ENCODE measurements at regions not wholly inside any gene's neighbourhood (a gene's known extent, or its start where the extent isn't known, plus 50 kb on each side); places are given as distances from the start of the nearest gene placed in this dataset.
"Not testable (repeated sequence)": the region's sequence is repeated elsewhere in the genome, so short reads cannot be mapped to it uniquely, and the experiment has no call there.

DNA sequence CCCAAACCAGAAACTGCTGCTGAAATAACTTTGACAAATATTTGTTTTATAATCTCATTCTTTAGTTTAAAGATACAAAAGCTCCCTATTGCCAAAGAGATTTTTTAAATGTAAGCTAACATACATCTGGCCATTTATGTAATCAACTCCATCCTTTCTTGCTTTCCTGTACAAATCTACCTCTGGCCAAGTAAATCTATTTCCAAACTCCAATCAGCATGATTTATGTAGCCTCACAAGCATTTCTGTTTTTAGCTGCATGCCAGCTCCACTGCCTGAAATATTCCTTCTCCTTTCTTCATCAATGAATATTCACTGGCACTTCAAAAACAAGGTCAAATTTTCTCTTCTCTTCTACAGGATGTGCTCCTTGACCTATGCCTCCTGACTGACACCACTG lies 80.0 kb downstream of the SHOX2 start:
- intact Hi-C loops (cut with micrococcal nuclease) = no loop called here

DNA sequence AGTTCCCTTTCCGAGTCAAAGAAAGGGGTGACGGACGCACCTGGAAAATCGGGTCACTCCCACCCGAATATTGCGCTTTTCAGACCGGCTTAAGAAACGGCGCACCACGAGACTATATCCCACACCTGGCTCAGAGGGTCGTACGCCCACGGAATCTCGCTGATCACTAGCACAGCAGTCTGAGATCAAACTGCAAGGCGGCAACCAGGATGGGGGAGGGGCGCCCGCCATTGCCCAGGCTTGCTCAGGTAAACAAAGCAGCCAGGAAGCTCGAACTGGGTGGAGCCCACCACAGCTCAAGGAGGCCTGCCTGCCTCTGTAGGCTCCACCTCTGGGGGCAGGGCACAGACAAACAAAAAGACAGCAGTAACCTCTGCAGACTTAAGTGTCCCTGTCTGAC lies 86.3 kb downstream of the SHOX2 start:
- intact Hi-C loops (cut with micrococcal nuclease) = not testable (repeated sequence)

DNA sequence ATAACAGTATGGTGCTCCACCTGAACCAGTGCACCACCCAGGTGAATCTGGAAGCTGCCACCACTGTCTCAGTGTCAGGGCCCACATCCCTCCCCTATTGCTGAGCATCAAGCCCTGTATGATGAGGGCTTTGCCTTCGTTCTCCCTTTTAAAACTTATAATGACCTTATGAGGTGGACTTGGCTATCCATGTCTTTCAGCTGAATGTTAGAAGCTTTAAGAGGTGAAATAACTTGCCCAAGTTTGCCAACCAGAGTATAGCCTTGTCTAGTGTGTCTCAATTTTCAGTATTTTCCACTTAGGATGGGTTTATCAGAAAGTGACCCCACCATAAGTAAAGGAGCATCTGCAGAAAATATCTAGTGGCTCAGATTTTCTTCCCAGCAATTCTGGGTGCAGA lies 87.8 kb downstream of the SHOX2 start:
- intact Hi-C loops (cut with micrococcal nuclease) = no loop called here

DNA sequence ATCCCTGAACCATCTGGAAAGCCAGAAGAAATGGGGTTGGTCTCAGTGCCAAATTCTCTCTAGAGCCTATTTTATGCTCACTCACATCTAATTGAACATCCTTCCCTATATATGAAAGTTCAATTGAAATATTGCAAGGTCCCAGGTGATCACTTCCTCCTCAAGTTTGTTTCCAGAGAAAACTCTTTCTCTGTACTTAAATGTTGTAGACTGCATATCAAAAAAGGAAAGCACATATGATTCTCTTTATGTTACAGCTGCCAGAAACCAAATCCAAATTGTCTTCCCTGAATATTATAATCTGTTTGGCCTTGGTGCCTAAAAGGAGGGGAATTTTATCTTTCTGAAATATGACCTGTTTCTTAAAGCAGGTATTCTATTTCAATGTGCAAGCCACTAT lies 93.3 kb downstream of the SHOX2 start:
- intact Hi-C loops (cut with micrococcal nuclease) = no loop called here

DNA sequence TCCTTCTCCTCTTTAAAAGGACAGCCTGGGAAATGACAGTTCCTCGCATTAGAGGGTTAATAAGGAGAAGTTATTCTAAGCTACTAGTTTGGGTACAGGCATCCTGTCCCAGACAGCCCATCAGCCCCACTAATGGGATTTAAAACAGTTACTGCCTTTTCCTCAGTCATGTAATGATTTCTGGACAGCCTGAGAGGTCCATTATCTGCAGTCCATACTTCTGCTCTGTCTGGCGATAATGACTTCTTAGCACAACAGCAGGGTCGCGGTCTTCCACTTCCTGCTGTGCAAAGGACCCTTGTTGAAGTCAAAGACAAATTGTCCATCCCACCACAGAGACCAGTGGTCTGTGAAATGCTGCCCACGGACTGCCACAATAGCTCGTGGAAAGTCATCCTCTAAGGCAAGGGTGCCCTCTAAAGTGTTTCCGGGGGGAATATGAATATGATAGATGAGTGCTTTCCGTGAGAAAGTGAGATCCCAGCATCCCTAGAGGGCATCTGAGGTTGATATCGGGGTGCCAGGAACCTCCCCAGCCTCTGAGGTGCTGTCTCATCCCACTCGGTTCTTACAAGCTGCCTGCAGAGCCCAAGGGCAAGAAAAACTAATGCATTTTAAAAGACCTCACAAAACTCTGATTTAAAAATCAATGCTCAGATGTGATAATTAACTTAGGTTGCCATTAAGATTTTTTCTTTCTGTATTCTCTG lies 100.7 kb downstream of the SHOX2 start:
- intact Hi-C loops (cut with micrococcal nuclease) = no loop called here

DNA sequence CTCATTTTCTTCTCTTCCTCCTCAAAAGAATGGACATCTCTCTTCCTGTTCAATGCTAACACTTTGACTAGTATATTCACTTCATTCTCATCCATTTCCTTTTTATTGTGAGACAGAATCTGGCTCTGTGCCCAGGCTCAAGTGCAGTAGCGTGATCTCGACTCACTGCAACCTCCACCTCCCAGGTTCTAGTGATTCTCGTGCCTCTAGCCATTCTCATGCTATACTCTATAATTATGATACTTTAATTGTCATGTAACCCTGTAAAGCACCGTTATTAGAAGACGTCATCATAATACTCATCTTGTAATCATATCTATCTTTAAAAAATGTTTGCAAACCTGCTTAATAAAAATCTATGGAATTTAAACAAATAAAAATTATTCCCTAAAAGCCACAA lies 107.0 kb downstream of the SHOX2 start:
- intact Hi-C loops (cut with micrococcal nuclease) = no loop called here

DNA sequence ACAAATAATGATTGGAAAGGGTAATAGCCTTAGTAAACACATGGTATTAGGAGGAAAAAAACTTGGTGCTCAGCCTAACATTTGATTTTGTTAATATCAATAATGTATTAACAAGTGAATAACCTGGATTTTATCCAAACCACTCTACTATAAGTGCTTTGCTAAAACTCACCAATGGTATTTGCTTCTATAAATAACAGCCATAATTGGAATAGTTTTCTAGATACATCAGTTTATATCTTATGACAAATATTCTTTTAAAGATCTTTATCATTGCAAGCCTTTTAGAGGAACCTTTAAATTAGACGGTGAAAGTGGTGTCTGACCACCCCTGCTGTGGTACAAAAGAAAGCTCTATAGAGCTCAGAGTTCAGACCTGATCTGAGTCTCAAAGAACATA lies 123.9 kb downstream of the SHOX2 start:
- intact Hi-C loops (cut with micrococcal nuclease) = no loop called here

DNA sequence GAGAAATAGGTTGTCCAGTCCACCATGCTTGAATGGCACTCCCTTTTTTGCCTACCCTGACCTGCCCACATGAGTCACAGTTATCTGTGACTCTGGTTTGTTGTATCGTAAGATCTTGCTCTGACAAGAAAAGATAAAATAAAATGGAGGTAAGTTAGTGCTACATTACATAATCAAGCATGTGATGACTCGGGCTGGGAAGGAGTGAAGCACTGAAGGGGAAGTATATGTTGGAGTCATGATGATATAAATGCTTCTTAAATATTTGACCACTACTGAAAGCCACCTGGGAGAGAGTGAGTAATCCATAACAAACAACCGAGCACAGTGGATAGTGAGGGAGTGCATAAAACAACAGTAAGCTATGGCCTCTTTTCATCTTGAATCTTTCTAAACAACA lies 124.4 kb downstream of the SHOX2 start:
- intact Hi-C loops (cut with micrococcal nuclease) = no loop called here

DNA sequence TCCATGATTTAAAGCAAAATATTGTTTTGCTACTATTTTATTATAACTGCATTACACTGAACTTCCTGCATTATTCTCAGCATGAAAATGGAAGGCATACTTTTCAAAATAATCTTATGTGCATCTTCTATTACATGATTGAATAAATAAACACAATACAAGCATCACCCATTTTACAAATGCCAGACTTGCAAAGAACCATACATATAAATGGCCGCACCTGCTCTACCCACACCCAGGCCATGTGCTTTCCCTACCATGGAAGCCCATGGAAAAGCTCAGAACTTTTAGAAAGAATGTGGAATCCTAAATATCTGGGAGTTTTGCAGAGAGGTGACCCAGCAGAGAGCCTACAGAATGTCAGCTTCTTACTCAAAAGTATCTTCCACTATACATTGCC lies 127.2 kb downstream of the SHOX2 start:
- intact Hi-C loops (cut with micrococcal nuclease) = no loop called here

DNA sequence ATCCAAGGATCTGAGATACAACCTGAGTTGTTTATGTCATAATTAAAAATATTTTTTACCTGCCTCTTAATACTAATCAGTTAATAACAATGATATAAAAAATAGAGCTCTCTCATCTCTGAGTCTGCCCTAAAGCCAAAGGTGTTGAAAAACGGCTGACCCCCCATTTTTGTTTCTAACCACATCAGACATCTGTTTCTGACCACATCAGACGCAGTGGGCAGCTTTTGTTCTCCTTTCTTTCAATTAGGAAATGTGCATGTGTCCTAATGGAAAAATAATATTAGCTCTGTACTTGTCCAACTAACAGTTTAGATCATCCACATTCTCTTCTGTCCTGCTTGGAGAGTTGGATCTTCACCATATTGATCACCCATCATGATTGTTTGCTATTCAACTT lies 144.6 kb downstream of the SHOX2 start:
- intact Hi-C loops (cut with micrococcal nuclease) = no loop called here

DNA sequence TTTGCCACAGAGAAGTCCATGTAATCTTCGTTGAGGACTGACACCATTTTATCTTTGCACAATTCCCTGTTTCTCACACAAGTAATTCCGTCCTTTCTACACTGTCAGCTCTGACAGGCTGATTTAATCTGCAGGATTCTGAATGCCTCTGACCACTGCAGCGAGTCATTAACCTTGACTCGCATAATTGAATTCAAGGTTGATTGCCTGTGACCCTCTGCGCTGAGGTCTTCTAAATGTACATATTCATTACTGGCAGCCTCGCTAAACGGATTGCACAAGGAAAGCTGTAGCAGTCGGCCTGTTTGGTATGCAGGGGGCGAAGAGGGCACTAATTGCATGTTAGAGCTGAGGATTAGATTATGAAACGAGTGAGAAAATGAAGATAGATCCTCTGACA lies 147.8 kb downstream of the SHOX2 start:
- intact Hi-C loops (cut with micrococcal nuclease) = no loop called here

DNA sequence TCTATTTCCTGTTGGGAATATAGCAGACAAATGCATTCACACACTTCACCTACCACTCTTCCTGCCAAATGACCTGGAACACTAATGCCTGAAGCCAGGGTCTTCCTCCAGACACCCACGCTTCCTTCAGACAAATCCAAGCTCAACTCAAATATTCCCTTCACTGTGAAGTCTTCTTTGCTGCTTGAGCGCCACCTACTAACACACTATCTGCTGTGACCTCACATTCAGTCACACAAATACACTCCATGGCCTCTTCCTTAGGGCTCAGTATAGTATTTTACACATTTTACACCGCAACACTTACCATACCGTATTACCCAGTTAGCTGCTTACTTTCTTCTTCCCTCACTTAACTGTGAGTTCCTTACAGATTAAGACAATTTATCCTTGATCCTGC lies 149.4 kb downstream of the SHOX2 start:
- intact Hi-C loops (cut with micrococcal nuclease) = no loop called here

DNA sequence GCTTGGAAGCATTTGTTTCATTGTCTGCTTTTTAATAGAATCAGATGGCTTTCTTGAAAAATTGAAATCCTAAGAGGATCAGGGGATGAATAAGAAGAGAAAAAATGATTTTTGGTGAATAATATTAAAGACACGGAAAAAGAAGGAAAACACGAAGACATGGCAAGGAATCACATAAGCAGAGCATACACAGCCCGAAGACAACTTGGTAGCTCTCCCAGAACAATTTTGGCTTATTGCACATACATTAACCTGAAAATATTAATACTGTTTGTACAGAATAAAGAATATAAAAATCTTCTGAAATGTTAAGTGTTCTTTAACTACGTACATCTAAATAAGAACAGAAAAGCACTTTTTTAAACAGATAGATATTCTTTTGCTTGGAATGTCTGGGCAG lies 150.0 kb downstream of the SHOX2 start:
- intact Hi-C loops (cut with micrococcal nuclease) = no loop called here

DNA sequence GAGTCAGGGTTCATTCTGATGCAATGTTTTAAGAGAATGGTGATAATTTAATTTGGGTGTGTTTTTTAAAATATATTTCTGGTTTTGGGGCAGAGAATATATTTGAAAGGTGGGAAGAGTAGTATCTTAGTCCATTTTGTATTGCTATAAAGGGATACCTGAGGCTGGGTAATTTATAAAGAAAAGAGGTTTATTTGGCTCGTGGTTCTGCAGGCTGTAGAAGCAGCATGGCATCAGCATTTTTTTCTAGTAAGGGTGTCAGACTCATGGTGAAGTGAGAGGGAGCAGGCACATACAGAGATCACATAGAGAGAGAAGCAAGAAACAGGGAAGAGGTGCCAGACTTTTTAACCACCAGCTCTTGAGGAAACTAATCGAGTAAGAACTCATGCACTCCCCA lies 152.7 kb downstream of the SHOX2 start:
- intact Hi-C loops (cut with micrococcal nuclease) = no loop called here

DNA sequence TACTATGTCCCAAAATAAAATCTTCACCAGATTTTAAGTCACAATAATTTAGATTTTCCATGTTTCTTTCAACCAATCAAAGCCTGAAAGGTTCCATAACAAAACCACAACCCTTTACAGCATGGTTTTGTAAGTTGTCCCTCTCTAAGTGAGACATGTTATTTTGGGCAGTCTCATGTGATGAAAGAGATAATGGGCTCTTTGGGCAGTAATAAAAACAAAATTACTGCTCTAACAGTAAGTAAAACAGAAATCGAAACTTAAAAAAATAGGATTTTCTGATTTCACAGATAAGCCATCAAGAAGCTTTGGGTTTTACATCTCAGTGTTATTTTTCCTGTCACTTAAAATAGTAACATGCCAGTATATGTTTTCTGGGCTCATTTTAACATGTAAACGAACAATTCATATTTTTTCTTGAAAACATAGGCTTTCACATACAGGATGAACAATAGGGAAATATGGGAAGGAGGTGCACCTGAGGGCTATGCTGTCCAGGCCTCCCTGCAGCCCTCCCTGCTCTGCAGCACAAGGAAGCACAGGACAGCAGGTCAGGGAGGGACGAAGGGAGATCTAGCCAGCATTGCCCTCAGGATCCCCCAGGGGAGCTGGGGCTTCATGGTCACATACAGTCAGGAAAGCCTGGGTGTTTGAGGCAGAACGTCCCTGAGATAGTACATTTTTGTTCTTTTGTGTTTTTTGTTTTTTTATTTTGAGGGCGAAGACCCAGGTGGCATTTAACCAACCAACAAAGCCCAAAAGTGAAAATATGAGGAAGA lies 157.4 kb downstream of the SHOX2 start:
- intact Hi-C loops (cut with micrococcal nuclease) = no loop called here

DNA sequence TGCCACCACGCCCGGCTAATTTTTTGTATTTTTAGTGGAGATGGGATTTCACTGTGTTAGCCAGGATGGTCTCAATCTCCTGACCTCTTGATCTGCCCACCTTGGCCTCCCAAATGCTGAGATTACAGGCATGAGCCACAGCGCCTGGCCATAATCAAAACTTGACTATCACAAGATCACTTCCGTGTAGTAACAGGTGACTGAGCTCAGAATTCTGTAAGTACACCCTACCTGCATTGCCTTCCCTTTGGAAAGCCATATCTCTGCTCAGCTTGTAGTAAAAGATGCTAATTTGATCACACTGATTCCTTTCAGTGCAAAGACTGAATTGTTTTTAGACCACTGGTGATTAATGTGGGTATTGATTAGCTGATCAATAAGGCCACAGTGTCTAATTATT lies 167.1 kb downstream of the SHOX2 start:
- intact Hi-C loops (cut with micrococcal nuclease) = no loop called here

DNA sequence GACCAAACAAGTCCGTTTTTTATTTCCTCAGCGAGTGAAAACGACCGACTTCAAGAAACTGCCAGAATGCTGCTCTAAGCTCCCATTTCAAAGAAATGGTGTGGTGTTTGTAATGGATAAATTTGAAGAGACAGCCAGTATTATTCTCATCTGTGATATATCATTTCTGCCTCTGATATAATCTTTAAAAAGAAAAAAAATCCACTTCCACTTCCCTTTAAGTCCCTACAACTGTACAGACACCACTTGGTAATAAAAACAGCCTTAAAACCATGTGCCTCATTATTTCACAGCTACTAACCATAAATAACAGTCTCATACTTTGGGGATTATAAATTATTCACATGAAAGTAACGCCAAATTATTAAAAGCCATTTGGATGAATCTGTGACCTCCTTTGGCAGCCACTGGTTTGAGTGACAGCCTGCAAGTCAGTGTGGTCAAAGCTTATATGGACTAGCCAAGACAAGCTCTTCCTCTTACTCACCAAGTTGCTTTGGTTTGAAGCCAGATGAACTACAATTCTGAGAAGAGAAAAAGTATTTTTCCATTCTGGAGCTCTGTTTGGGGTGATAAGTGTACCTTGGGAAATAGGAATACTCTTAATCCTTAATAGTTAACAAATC lies 168.0 kb downstream of the SHOX2 start:
- intact Hi-C loops (cut with micrococcal nuclease) = no loop called here

DNA sequence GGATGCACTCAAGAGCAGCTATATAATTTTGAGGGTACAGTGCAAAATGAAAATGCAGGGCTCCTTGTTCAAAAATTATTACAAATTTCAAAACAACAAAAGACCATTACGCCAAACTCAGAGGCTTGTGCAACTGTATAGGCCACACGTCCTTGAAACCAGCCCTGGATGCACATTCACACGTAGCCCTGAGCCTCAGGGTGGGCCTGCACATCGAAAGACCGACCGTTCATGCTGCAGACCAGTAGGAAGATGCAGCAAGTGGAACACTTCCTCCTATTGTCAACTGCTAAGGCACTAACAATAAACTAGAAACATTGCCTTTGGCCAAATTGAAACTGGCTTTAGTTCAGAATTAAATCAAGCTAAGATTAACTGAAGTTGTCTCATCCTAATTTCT lies 174.7 kb downstream of the SHOX2 start:
- intact Hi-C loops (cut with micrococcal nuclease) = no loop called here

DNA sequence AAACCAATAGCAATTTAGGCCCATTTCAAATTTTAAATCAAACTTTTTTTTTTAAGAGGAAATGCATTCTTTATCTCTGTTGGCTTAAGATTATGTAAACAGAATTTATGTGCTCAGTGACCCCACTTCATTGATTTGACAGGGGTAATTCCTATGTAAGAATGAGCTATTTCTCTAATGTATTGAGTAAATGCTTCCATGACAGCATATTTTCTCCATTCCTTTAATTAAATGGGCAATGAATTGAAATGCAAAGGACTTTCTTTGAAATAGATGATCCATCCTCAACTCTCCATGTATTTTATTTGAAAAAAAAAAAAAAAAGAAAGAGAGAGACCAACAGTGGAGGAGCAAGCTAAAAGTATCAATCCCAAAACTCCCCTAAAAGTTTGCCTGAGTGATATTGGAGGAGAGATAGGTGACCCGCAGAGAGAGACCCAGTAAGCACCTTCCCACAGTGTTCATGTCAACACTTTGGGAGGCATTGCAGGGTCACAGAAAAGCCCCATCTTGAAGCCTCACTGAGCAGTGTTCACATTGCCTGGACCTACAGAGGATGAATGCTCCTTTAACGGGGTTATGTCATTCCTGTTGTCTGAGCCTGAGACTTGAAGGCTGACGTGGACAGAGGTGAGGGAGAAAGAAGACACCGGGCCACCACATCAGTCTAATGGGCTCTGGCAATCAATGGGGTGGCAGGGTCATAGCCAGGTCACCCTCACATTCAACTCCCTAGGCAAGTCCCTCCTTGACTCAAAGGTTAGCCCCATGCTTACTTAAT lies 176.0 kb downstream of the SHOX2 start:
- intact Hi-C loops (cut with micrococcal nuclease) = no loop called here

DNA sequence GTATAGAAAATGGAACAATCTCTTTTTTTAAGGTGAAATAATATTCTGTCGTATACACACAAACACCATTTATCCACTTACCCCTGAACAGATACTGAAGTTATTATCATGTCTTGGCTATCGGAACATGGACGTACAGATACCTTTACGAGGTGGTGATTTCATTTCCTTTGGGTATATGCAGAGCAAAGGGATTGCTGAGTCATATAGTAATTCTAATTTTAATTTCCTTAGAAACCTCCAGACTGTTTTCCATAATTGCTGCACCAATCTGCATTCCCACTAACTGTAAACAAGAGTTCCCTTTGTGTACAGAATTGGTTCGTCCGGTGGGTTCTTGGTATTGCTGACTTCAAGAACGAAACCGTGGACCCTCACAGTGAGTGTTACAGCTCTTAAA lies 179.4 kb downstream of the SHOX2 start:
- intact Hi-C loops (cut with micrococcal nuclease) = no loop called here

DNA sequence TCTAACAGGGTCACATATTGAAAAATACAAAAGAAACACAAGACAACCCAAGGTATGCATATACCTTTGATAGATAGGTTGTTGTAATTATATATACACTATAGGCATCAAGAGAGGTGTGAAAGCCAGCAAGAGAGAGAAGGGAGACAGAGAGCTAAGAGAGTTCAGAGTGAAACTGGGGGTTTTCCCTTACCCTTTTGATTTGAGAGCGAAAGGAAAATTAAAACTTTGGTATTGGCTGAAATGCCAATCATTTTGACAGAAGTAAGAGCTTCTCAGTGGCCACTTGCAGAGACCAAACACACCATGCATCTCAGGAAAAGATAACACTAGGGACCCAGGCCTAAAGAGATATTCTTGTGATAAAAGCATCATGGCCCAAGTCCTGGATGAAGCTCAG lies 183.6 kb downstream of the SHOX2 start:
- intact Hi-C loops (cut with micrococcal nuclease) = no loop called here

DNA sequence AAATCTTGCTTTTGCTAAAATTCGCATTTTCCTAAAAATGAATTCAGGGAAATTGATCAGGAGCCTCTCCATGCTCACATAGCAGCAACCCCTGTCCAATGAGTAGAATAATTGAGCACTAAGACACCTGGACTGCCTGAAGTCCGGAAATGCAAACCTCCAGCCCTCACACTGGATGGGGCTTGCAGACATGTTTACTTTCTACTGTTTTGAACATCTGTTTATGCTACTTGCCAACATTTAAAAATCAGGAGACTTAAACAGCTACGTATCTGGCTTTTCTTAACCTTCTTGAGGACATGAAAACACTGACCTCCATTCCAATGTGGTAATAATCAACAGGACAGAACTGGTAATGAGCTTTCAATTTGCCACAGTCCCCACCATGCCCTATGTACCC lies 184.4 kb downstream of the SHOX2 start:
- intact Hi-C loops (cut with micrococcal nuclease) = no loop called here
